HG02571 (cell line): ENCODE measurements at regions not wholly inside any gene's neighbourhood (a gene's known extent, or its start where the extent isn't known, plus 50 kb on each side); places are given as distances from the start of the nearest gene placed in this dataset.

Source experiments
- ATAC-seq: cut with Tn5 transposase; IDR thresholded peaks from one replicate; pipeline ENCODE4 v1.9.1; 2021; ENCODE audit warnings: mild to moderate bottlenecking, moderate library complexity; ENCODE audit not compliant: unreplicated experiment

GRCh38 chr5:158084292-158084691, 225.3 kb upstream of the CLINT1 start:
- ATAC-seq: no peak

- ATAC-seq: no peak
These were observed 223.8 kb upstream of the CLINT1 start for GRCh38 chr5:158082696-158083287.

- no peak for ATAC-seq
These were observed 221.2 kb upstream of the CLINT1 start for GRCh38 chr5:158080112-158080511.

GRCh38 chr5:158079097-158079496, 220.2 kb upstream of the CLINT1 start:
- no peak for ATAC-seq

- ATAC-seq: no peak
These were observed 216.2 kb upstream of the CLINT1 start for GRCh38 chr5:158074992-158075769.

GRCh38 chr5:158074597-158074991, 215.6 kb upstream of the CLINT1 start:
- no peak for ATAC-seq

- no peak for ATAC-seq
These were observed 211.9 kb upstream of the CLINT1 start for GRCh38 chr5:158070859-158071258.

GRCh38 chr5:158069838-158070237, 210.9 kb upstream of the CLINT1 start:
- ATAC-seq: no peak

- no peak for ATAC-seq
These were observed 210.0 kb upstream of the CLINT1 start for GRCh38 chr5:158068964-158069363.

- ATAC-seq: no peak
These were observed 207.1 kb upstream of the CLINT1 start for GRCh38 chr5:158066076-158066475.

GRCh38 chr5:158064334-158065123, 205.6 kb upstream of the CLINT1 start:
- ATAC-seq: no peak

- no peak for ATAC-seq
These were observed 204.1 kb upstream of the CLINT1 start for GRCh38 chr5:158063052-158063451.

- no peak for ATAC-seq
These were observed 202.5 kb upstream of the CLINT1 start for GRCh38 chr5:158061451-158061850.

- no peak for ATAC-seq
These were observed 201.3 kb upstream of the CLINT1 start for GRCh38 chr5:158060212-158060611.

- no peak for ATAC-seq
These were observed 199.5 kb upstream of the CLINT1 start for GRCh38 chr5:158058208-158059120.

- ATAC-seq: no peak
These were observed 197.3 kb upstream of the CLINT1 start for GRCh38 chr5:158056130-158056825.

GRCh38 chr5:158055111-158055501, 196.2 kb upstream of the CLINT1 start:
- no peak for ATAC-seq

- no peak for ATAC-seq
These were observed 195.5 kb upstream of the CLINT1 start for GRCh38 chr5:158054223-158055110.

GRCh38 chr5:158051036-158051435, 192.1 kb upstream of the CLINT1 start:
- ATAC-seq: no peak
